ENCODE measurements at regions not wholly inside any gene's neighbourhood (a gene's known extent, or its start where the extent isn't known, plus 50 kb on each side); places are given as distances from the start of the nearest gene placed in this dataset.
"Not testable (repeated sequence)": the region's sequence is repeated elsewhere in the genome, so short reads cannot be mapped to it uniquely, and the experiment has no call there.

GRCh38 chr2:40043641-40044040 is 264.6 kb upstream of the THUMPD2 start:
- POLR2A ChIA-PET: no interaction called here
- CTCF ChIA-PET: no interaction called here

GRCh38 chr2:40043191-40043590 is 264.1 kb upstream of the THUMPD2 start:
- ChIA-PET POLR2A (no interaction called here), CTCF (no interaction called here)

- ChIA-PET POLR2A (no interaction called here), CTCF (no interaction called here)
Observed at GRCh38 chr2:40041422-40042382, 262.6 kb upstream of the THUMPD2 start.

GRCh38 chr2:40039549-40039948 is 260.5 kb upstream of the THUMPD2 start:
- CTCF ChIA-PET: no interaction called here
- POLR2A ChIA-PET: no interaction called here

- ChIA-PET CTCF (no interaction called here), POLR2A (no interaction called here)
Observed at GRCh38 chr2:40038646-40039045, 259.6 kb upstream of the THUMPD2 start.

- ChIA-PET CTCF (no interaction called here), POLR2A (no interaction called here)
Observed at GRCh38 chr2:40037303-40037702, 258.2 kb upstream of the THUMPD2 start.

GRCh38 chr2:40036241-40036640 is 257.2 kb upstream of the THUMPD2 start:
- CTCF ChIA-PET: no interaction called here

GRCh38 chr2:40034801-40035200 is 255.7 kb upstream of the THUMPD2 start:
- ChIA-PET CTCF (no interaction called here), POLR2A (no interaction called here)

More at GRCh38 chr2:40036241-40036640, 257.2 kb upstream of the THUMPD2 start:
- POLR2A ChIA-PET: no interaction called here

- CTCF ChIA-PET: no interaction called here
- POLR2A ChIA-PET: no interaction called here
Observed at GRCh38 chr2:40034198-40034597, 255.1 kb upstream of the THUMPD2 start.

- CTCF ChIA-PET: no interaction called here
Observed at GRCh38 chr2:40033781-40034180, 254.7 kb upstream of the THUMPD2 start.

GRCh38 chr2:40032650-40033319 is 253.7 kb upstream of the THUMPD2 start:
- ChIA-PET CTCF (no interaction called here), POLR2A (no interaction called here)

More at GRCh38 chr2:40033781-40034180, 254.7 kb upstream of the THUMPD2 start:
- POLR2A ChIA-PET: no interaction called here

GRCh38 chr2:40030456-40030975 is 251.5 kb upstream of the THUMPD2 start:
- CTCF ChIA-PET: no interaction called here
- POLR2A ChIA-PET: no interaction called here

GRCh38 chr2:40028792-40029488 is 249.9 kb upstream of the THUMPD2 start:
- ChIA-PET CTCF (no interaction called here), POLR2A (no interaction called here)

- ChIA-PET CTCF (no interaction called here), POLR2A (no interaction called here)
Observed at GRCh38 chr2:40027968-40028367, 248.9 kb upstream of the THUMPD2 start.

GRCh38 chr2:40025276-40025675 is 246.2 kb upstream of the THUMPD2 start:
- CTCF ChIA-PET, POLR2A ChIA-PET: not testable (repeated sequence)

- ChIA-PET CTCF (no interaction called here), POLR2A (no interaction called here)
Observed at GRCh38 chr2:40020997-40021396, 241.9 kb upstream of the THUMPD2 start.

- POLR2A ChIA-PET: no interaction called here
Observed at GRCh38 chr2:40016151-40016885, 237.3 kb upstream of the THUMPD2 start.

GRCh38 chr2:40013962-40014361 is 234.9 kb upstream of the THUMPD2 start:
- POLR2A ChIA-PET, CTCF ChIA-PET: not testable (repeated sequence)

More at GRCh38 chr2:40016151-40016885, 237.3 kb upstream of the THUMPD2 start:
- CTCF ChIA-PET: interaction anchor here (1.3 kb wide), 1 partner anchor 12 kb away, joined by 3 read pairs; no protein-coding TSS in a partner anchor

GRCh38 chr2:40004336-40004735 is 225.3 kb upstream of the THUMPD2 start:
- ChIA-PET POLR2A (no interaction called here), CTCF (interaction anchor here (1.1 kb wide), 1 partner anchor 12 kb away, joined by 3 read pairs; no protein-coding TSS in a partner anchor)

- POLR2A ChIA-PET: no interaction called here
- CTCF ChIA-PET: no interaction called here
Observed at GRCh38 chr2:40002339-40002738, 223.3 kb upstream of the THUMPD2 start.
